OCI-LY7 (cell line): ENCODE measurements at regions not wholly inside any gene's neighbourhood (a gene's known extent, or its start where the extent isn't known, plus 50 kb on each side); places are given as distances from the start of the nearest gene placed in this dataset.

Experiments used
- EZH2phosphoT487 ChIP-seq: fragments of 200-600 bp; sonication (generic); IDR thresholded peaks from 2 replicates; pipeline ENCODE4 v1.6.1; 2018; ENCODE audit warnings: low read depth, borderline replicate concordance, mild to moderate bottlenecking, mixed run types, antibody characterized with exemption, low read length, moderate library complexity, mixed read lengths
- TF ChIP-seq, protein P1 (sequence below): fragments of 200-600 bp; sonication (generic); conservative IDR thresholded peaks from 2 replicates; pipeline ENCODE4 v1.5.1; 2014; ENCODE audit warnings: mild to moderate bottlenecking, antibody characterized with exemption, low read length, moderate library complexity, mixed read lengths

DNA sequence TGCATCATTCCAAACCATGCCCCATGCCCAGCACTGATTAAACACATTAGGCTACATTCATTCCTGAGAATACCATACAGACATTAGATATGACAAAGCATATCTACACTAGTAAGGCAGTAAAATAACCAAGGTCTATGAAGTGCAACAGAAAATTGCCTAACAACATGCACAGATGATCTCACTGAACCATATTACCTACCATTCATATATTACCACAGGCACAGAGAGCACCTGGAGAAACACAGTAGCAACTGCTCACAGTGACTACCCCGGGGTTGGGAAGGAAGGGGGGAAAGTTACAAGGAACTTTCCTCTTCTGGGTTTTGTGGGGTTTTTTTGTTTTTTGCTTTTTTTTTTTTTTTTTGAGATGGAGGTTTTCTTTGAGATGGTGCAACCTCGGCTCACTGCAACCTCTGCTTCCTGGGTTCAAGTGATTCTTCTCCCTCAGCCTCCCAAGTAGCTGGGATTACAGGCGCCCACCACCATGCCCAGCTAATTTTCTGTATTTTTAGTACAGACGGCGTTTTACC lies 669.6 kb downstream of the UQCRFS1 start:
- TF ChIP-seq, protein P1, sequence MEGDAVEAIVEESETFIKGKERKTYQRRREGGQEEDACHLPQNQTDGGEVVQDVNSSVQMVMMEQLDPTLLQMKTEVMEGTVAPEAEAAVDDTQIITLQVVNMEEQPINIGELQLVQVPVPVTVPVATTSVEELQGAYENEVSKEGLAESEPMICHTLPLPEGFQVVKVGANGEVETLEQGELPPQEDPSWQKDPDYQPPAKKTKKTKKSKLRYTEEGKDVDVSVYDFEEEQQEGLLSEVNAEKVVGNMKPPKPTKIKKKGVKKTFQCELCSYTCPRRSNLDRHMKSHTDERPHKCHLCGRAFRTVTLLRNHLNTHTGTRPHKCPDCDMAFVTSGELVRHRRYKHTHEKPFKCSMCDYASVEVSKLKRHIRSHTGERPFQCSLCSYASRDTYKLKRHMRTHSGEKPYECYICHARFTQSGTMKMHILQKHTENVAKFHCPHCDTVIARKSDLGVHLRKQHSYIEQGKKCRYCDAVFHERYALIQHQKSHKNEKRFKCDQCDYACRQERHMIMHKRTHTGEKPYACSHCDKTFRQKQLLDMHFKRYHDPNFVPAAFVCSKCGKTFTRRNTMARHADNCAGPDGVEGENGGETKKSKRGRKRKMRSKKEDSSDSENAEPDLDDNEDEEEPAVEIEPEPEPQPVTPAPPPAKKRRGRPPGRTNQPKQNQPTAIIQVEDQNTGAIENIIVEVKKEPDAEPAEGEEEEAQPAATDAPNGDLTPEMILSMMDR: no peak
- TF ChIP-seq EZH2phosphoT487: no peak
